ENCODE measurements at regions not wholly inside any gene's neighbourhood (a gene's known extent, or its start where the extent isn't known, plus 50 kb on each side); places are given as distances from the start of the nearest gene placed in this dataset.
A peak's percentile ranks its signal among the peaks of the same experiment; 100 is the strongest.

GRCh38 chr6:133701633-133702331 is 187.1 kb upstream of the TCF21 start (continued):
- TF ChIP-seq RCOR1 (IDR thresholded peaks at IDR 0.05; ENCODE audit: borderline replicate concordance in 1 of 2, low read depth in 2 of 2, low read length in 2 of 2): peak; percentile 85 to 95
- TF ChIP-seq NR2F6 (CRISPR knock-in tag; IDR thresholded peaks at IDR 0.05): no peak
- peak; percentile 93; the same call in 1 of the 2 replicates for TF ChIP-seq HDAC2 (IDR thresholded peaks at IDR 0.05)
- TF ChIP-seq SUPT5H (IDR thresholded peaks at IDR 0.05): no peak
- TF ChIP-seq THRB (CRISPR knock-in tag; conservative IDR thresholded peaks at IDR 0.05): no peak; the same call in 1 of the 2 replicates
- TF ChIP-seq ZNF766 (CRISPR knock-in tag; conservative IDR thresholded peaks at IDR 0.05): peak; percentile 97
- peak; percentile 98 for TF ChIP-seq DMBX1 (CRISPR knock-in tag; IDR thresholded peaks at IDR 0.05; ENCODE audit: borderline replicate concordance)
- TF ChIP-seq EP400 (IDR thresholded peaks at IDR 0.05): peak; percentile 83
- no peak; a peak in 1 of 6 replicates for TF ChIP-seq CTCF (IDR thresholded peaks at IDR 0.05 in 2 of 3, conservative IDR thresholded peaks at IDR 0.05 in 1 of 3; ENCODE audit: insufficient read depth in 2 of 3, low read depth in 1 of 3, low read length in 3 of 3)
- 0 out of 2 replicates have a peak, but pooled peaks have one; percentile 50 for TF ChIP-seq TEAD2 (tag; IDR thresholded peaks at IDR 0.05)
- peak; percentile 85 for TF ChIP-seq ZNF274 (IDR thresholded peaks at IDR 0.05; ENCODE audit: borderline replicate concordance, low read depth, low read length)
- no peak; the same call in 1 of the 2 replicates for TF ChIP-seq THAP12 (CRISPR knock-in tag; IDR thresholded peaks at IDR 0.05)
- no peak for TF ChIP-seq ZSCAN29 (IDR thresholded peaks at IDR 0.05)
- TF ChIP-seq RERE (CRISPR knock-in tag; IDR thresholded peaks at IDR 0.05; ENCODE audit: borderline replicate concordance): no peak
- peak; percentile 79 for TF ChIP-seq SMAD1 (IDR thresholded peaks at IDR 0.05; ENCODE audit: low read depth, low read length, partially characterized antibody)
- peak; percentile 93; the same call in 1 of the 2 replicates for TF ChIP-seq HEY1 (CRISPR knock-in tag; IDR thresholded peaks at IDR 0.05; ENCODE audit: borderline replicate concordance)
- no peak for TF ChIP-seq NR3C1 (CRISPR knock-in tag; IDR thresholded peaks at IDR 0.05)

Data from K562 (cell line).